Medulla oblongata (tissue), 1 donor: ENCODE measurements at regions not wholly inside any gene's neighbourhood (a gene's known extent, or its start where the extent isn't known, plus 50 kb on each side); places are given as distances from the start of the nearest gene placed in this dataset.

ENCODE experiments used
- DNase-seq: peaks from one replicate; pipeline ENCODE4 v3.0.0-alpha.2; 2015; ENCODE audit errors: extremely low spot score

DNA sequence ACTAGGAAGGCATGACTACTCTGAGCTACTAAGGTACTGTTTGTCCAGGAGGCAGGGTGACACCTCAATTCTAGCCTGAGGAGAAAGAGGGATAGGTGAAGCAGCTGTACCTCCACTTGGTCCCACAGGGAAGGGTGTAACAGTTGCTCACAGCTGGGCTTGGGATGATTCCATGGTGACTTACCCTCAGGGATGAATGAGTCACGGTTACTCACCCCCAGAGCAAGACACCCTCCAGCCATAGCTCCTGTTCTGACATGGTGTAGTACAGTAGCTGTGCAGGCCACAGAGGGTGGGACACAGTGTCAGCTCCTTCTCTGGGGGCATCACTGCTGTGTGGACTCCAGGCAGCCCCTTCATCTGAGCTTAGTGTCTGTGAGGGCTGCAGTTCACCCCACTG lies 868.6 kb upstream of the SEMA6D start:
- DNase-seq = no peak

GRCh38 chr15:46853600-46853999 lies 863.7 kb upstream of the SEMA6D start:
- DNase-seq = no peak

DNA sequence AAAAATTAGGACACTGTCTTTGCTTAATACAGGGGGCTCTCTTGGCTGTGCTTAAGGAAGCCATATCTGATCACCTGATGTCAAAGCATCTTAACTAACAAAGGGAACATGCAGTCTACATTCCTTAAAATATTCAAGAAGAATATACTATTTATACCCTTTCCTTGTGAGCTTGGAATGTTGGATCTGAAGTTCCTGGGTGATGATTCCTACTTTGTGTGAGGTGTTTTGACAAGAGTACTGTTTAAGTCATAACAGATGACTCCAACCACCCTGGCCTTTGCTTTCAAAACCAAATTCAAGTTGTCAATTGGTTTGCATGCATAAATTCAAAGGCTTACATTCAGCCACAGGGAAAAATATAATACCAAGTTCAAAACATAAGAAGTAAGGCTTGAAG lies 862.7 kb upstream of the SEMA6D start:
- no peak for DNase-seq

- no peak for DNase-seq
Measured at GRCh38 chr15:46855388-46855787, 861.9 kb upstream of the SEMA6D start.

DNA sequence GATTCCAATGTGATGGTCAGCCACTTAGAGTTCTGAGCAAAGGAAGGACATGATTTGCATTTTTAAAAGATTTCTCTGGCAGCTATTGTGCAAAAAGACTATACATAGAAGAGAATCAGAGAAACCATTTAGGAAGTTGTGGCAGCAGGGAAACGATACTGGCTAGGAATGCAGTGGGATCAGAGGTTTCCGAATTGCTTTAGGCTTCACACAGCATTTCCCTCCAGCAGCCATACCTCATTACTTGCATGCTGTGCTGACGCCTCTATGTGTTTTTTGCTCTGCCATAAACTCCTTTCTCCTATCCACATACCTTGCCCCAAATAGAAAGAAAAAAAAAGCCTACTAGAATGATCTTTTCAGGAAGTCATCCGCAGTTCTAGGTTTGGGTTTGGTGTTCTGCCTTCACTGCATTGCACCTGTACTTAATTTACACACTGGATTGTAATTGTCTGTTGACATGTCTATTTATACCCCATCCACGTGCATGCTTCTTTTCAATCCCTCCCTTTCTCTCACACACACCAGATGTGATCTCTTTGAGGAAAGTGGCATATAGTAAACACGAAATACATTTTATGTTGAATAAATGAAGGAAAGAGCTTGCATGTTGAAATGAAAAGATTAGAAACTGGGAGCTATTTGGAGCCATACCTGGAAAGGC lies 860.3 kb upstream of the SEMA6D start:
- DNase-seq = no peak

GRCh38 chr15:46858150-46858549 lies 859.2 kb upstream of the SEMA6D start:
- DNase-seq = no peak

- DNase-seq = no peak
Measured at GRCh38 chr15:46861796-46862195, 855.5 kb upstream of the SEMA6D start.

DNA sequence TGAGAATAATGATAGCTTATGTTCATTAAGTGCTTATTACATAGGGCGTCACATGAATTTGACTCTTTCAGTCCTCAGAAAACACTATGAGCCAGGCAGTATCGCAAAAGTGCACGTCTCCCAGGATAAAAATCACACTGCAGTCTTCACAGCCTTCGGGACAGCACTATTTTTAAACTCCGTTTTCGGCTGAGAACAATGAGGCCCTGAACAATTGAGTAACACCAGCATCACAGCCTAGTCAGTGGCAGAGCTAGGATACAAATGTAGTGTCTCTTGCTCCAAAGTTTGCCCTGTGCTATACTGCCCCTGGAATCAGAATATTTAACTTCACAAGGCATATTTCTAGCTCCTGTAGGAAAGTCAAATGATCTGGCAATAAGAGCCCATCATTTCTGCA lies 852.1 kb upstream of the SEMA6D start:
- DNase-seq = peak; percentile 5

DNA sequence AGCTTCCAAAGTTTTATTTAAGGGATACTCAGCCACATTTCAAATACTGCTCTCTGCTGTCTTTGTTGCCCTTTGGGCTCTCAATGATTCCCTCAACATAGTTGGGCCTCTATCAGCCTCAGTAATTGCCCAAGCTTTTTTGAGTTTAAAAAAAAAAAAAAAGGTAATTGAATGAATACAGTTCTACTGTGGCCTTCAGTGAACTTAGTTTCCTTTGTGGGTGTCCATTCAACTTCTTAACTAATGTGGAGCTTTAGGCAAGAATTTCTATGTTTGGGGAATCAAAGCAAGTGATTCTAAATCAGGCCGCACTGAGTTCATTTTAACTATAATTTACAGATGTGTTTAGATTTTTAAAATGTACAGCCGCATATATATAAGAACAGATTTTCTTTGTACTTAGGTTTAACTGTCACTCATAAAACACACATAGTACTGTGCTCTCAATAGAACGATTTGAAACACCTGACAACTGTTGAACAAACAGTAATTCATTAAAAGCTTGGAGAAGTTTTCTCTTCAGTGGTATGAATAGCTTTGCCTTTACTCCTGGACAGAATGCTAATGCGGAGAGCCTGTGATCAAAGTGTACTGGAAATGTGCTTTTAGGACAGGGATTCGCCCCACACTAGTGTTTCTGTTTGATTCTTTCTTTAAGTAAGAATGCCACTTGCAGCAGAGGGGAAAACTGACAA lies 844.9 kb upstream of the SEMA6D start:
- DNase-seq = peak; percentile 26

- no peak for DNase-seq
Measured at GRCh38 chr15:46872981-46873330, 844.3 kb upstream of the SEMA6D start.

DNA sequence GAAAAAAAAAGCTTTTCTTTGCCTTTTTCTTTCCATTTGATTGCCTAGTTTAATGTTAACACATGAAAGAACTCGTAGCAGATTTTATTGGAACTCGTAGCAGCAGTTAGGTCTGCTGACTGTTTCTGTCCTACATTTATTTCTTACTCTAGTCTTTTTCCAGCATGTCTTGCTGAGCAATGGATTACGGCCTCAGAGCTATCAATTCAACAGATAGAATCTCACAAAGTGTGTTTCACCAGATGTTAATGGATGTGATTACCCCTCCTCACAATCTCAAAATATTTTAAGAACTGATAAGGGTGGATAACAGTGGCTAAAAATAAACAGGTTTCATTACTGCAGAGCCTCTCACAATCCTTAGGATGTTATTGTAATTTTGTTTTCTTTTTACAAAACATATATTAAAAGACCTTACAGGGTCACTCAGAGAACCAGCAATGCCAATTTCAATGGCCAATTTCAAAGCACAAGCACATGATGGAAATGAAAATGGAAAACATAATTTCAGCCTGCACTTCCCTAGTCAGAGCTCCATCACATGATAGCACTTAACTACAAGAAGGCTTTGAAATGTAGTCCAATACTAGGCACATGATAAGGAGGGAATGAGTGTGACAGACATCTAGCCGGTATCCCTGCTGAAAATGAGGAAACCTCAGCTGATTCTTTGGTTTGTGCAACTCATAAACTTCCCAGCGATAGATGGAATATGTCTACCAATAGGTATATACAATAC lies 838.1 kb upstream of the SEMA6D start:
- DNase-seq = no peak

DNA sequence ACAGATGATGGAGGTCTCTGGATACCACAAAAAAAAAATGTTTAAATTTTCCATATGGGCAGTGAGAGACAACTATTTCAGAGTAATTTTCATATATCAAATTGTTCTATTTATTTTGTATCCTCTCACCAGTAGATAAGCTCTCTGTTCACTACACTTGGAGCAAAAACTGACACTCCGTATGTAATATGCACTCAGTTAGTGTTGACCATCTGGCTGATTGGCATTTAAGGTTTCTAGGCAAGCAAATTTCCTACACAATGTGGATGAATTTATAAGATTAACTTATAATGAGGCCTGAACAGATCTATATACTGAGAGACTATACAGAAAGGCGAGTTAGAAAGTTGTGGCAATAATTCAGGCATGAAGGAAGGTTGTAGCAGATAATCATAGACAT lies 836.5 kb upstream of the SEMA6D start:
- DNase-seq = no peak

DNA sequence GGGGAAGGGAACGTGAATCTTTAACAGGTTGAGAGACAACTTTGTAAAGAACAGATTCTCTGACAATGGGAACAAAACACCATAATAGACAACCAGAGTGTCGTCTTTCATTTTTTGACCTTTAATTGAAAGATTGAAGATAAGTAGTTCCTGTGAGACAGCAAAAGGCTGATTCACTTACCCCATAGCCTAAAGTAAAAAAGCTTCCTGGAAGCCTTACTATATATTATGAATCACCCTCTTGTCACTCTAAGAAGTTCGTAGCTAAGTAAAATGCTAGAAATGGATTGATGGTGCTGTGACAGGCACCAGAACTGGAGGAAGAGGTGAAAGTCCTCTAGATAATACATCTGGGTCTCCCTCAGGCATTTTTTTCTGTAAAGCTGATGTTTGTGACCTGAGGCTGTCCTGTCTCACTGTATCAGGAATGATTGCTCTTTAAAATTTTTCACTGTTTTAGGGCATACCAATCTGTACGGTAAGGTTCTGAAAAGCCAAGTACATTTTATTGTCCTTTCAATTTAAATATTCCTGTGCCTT lies 824.6 kb upstream of the SEMA6D start:
- no peak for DNase-seq

DNA sequence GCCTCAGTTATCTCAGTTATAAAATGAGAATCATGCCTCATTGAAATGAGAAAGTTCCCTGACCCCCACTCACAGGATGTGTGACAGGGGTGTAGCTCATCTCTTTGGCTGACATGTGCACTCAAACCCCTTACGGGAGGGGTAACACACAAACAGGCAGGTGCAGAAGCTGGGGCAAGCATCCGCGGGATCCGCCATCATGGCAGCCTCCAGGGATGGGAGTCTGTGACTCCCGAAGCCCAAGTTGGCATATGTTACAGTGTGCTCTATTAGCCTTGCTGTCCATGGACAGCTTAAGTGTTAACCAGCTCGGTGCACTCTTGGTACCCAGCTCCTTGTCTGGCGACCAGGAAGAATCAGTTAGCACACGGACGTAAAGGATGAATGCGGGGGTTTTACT lies 822.7 kb upstream of the SEMA6D start:
- DNase-seq = no peak

GRCh38 chr15:46897266-46897665 lies 820.0 kb upstream of the SEMA6D start:
- no peak for DNase-seq

GRCh38 chr15:46901001-46901400 lies 816.3 kb upstream of the SEMA6D start:
- no peak for DNase-seq

DNA sequence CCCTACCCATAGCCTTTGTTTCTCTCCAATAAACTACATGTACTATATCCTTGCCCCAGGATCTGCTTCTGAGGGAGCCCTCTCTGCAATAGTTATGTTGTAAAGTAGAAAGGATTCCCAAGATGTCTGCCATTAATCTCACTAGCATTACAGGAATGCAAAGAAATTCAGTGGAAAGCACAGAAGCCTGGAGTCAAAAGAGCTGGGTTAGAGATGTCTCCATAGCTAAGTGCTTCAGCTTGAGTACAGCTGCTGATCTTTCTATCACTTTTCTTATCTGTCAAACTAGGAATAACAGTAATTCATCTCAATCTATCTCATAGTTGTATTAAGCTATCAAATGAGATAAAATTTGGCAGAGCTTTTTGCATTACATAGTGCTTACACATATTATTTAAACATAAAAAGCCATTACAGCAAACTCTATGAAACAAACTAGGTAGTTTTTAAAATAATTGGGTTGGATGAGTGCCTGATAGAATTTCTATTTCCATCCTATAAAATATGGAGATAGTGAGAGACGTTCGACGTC lies 799.5 kb upstream of the SEMA6D start:
- no peak for DNase-seq

GRCh38 chr15:46918462-46919140 lies 798.7 kb upstream of the SEMA6D start:
- DNase-seq = no peak

GRCh38 chr15:46921891-46922290 lies 795.4 kb upstream of the SEMA6D start:
- DNase-seq = no peak

DNA sequence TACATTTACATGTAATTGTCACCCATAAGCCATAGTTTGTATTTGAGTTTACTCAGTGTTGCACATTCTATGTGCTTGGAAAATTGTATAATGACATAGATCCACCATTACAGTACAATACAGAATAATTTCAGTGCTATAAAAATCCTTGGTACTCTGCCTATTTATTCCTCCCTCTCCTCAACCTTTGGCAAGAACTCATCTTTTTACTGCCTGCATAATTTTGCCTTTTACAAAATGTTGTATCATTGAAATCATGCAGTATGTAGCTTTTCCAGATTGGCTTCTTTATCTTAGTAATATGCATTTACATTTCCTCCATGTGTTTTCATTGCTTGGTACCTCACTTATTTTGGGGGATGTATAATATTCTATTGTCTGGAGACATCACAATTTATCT lies 786.9 kb upstream of the SEMA6D start:
- no peak for DNase-seq

GRCh38 chr15:46933332-46933731 lies 784.0 kb upstream of the SEMA6D start:
- no peak for DNase-seq

- no peak for DNase-seq
Measured at GRCh38 chr15:46934851-46935250, 782.5 kb upstream of the SEMA6D start.
